Middle frontal gyrus (tissue), 1 donor: ENCODE measurements at regions not wholly inside any gene's neighbourhood (a gene's known extent, or its start where the extent isn't known, plus 50 kb on each side); places are given as distances from the start of the nearest gene placed in this dataset.

ENCODE experiments used
- DNase-seq: peaks from one replicate; pipeline ENCODE4 v3.0.0-alpha.2; 2015; ENCODE audit warnings: low spot score; ENCODE audit errors: extremely low spot score

DNA sequence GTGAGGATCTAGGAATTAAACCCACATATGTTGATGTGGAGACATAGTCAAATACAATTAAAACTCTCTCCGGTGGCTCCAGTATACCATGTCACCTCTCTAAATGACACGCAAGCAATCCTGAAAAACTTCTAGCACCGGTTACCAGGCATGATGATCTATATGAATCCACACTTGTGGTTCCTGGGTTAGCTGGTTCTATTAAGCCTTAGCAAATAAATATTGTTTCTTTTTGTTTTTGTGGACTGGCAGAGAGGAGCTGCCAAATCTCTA lies 104.8 kb downstream of the SEC61B start:
- no peak for DNase-seq

DNA sequence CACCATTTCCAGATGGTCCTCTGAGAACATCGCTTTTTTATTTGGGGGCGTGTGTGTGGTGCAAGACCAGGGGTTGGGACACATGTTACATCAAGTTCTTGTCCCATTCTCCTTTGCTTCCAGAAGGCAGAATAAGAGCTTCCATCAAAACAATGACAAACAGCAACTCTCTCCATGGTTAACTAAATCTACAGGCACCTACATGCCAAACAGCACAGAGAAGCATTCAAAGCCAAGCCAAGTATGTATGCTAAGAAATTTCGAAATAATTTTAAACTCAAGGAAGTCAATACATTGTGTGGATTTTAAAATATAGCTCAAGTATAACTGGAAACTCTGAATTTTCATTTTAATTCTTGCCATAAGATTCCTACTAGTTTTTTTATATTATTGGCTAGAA lies 105.6 kb downstream of the SEC61B start:
- DNase-seq, result no peak

DNA sequence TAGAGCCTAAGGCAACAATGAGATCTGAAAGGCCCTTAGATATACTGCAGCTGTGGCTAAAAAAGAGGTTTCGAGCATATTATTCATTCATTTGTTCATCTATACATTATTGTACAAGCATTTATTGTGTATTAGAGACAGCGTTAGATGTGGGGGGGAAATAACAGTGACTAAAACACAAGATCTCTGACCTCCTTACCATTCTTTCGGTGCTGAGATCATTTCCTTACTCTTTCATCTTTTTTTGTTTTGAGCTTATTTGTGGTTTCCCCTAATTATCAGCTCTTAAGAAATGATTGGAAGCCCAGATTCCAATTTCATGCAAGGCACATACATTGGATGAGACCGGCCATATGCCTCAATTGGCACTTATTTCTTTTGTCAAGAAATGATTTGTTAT lies 113.2 kb downstream of the SEC61B start:
- DNase-seq, result no peak

DNA sequence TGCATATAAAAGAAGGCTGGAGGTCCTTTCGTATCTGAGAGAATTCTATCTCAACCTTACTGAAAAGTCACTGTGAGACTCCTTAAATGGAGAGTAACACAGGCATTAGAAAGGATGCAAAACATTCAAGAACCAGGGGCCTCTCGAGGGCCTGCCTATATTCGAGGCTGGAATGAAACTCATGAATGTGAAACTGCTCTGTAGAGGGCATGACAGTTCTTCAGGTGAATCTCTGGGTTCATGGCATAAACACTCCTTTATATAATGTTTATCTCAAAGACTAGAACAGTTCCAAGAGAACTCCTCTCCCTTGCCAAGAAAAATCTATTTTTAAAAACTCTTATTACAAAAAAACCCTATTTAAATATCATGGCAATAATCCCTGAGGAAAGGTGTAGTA lies 113.9 kb downstream of the SEC61B start:
- no peak for DNase-seq

DNA sequence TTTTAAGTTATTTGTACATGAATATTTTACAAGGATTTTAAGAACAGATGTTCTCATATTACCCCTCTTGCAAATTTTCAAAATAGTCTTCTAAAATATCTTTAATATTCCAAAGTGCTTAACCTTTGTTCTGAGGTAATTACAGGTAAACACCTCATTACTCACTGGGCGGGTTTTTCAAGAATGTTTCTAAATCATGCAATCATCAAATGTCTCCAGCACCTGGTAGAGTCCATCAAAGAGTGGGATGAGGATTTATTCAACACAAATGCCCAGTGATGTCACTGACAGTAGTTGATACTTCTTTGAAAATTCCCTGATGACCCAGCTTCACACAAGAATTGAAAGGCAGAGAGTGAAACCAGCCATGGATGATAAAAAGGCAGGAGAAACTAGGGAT lies 114.4 kb downstream of the SEC61B start:
- no peak for DNase-seq

DNA sequence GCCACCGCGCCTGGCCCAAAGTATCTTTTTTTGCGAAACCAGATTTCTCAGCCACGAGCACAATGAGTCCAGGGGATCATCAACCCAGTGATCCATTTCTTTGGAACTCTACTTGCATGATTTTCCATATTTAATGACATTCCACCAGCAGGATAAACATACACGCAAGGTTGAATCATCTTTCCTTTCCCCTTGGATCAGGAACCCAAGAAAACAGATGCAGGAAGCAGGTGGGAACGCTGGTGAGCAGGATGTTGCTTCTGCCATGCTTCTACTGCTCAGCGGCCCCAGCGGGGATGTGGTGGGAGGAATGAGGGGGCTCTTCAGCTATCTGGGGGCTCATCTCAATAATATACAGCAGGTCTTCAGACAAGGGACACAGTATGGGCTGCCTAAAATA lies 118.2 kb downstream of the SEC61B start:
- no peak for DNase-seq

DNA sequence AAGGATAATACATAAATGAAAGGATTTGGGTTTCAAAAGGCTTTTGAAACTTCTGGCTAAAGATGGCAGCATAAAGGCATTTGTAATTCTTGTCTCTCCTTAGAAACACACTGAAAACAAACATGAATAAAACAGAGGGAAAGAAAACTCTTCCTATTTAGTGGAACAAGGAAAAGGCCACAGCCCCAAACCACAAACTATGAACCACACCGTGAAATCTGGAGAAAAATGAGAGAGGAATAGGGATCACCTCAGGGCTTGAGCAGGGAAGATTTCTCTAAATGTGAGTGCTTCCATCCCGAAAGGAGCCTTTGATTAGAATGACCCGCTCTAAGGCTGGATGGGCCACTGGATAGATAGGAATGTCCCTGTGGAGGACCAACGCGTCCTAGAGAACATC lies 119.6 kb downstream of the SEC61B start:
- DNase-seq, result no peak

DNA sequence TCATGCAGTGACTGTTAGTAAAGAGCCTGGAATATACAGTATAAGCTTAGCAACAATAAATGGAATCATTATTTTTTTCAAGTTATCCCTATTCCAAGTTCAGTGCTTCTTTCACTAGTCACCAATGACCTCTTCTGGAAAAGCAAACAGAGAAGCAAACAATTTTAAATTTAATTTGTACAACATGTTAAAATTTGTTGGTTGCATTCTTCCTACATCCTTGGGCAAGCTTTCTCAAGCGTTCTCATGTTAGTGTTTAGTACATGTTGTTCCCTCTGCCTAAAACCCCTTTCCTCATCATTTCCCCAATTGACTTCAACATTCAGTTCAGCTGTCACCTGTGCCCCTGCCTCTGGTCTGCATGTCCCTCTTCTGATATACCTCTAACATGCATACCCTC lies 123.4 kb downstream of the SEC61B start:
- no peak for DNase-seq

DNA sequence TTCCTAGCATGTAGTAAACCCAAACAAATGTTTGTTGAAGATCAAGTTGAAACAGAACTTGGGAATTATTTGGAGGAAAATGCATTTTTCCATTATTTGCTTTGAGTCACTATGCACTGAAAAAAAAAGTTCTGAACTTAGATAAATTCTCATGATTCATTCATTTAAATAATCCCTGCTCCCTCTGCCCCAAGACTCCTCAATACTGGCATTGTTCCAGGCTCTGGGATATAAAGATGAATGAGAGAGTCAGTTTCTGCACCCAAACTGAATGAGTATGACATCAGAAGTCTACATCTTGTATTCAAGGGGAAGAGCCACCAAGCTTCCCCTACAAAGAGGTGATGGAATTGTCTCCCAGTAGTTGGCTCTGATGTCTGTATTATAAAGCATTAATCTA lies 123.9 kb downstream of the SEC61B start:
- DNase-seq, result no peak

DNA sequence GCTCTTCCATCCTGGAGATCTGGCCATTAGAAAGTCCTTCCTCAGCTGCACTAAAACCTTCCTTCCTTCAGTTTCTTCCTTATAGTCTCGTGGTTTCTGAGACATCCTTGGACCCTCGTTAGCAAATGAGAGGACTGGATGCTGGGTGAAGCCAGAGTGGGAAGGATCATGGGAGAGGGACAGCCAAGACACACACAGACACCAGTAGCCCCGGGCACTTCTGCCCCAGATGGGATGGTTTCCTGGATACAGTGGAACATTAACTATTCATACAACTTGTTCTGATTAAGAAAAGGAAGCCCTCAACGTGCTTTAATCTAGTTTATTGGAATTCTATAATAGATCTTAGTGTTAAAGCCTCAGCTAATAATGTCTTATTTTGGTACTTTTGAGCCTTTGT lies 125.5 kb downstream of the SEC61B start:
- DNase-seq, result no peak

DNA sequence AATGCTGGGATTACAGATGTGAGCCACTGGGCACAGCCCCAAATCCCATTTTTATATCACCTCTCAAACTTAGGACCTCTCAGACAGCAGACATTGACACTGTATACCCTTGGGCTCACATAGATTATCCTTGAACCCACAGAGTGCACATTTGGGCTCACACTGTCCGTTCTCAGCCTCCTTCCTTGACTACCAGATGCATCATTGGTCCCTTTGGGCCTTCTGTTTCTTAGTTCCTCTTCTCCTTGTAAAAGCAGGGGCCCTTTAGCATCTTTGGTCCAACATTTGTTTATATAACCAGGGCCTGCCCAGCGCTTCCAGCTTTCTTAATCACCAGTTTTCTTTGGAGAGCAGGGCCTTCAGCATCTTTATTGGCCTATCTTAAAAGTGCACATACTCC lies 126.2 kb downstream of the SEC61B start:
- no peak for DNase-seq

DNA sequence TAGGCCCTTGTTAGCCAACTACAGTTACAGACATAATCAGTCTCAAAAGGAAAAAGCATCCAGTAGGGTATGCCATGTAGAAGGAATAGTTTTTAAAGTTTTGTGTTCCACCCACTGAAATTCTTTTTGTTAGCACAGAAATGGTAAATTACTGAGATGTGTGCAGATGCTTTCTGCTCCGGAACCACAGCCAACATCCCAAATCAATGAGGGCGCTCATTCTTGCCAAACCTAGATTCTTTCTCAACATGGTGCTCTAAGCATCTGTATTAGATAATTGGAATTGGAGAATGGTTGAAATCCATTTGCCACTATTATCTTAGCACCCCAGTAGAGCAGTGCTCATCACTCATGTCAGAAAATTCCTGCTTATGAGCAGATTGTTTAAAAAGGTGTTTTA lies 127.8 kb downstream of the SEC61B start:
- no peak for DNase-seq

DNA sequence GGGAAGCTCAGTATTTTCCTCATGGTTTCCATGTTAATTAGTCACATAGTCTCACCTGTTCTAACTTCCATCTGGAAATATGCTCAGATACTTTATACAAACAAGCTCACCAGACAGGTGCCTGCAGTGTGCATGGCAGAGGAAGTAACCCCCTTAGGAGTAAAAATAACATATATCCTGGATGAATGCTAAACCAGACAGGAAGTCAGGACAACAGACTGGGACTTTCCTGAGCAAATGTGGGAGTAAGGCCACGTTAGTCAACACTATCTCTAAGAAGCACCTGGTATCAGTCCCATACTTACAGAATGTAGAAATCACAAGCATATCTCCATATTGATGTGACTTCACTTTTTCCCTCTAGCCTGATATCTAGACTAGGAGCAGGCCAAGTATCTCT lies 128.4 kb downstream of the SEC61B start:
- no peak for DNase-seq

DNA sequence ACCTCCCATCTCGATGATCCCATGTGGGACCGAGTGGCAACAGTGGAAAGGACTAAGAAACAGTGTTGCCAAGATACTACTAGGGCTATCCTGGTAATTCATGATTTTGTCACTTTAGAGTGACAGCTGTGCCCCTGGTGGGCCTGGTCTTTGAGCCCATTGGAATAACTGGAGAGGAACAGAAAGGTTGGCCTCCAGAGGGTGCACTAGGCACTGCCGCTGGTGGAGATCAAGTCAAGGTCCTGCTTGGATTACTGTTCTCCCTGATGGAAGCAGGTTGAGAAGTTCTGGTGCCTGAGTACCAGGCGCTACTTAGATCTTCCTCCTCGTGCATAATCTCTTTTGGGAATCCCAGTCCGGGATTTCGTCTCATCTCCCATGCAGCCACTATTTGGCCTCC lies 129.6 kb downstream of the SEC61B start:
- no peak for DNase-seq

DNA sequence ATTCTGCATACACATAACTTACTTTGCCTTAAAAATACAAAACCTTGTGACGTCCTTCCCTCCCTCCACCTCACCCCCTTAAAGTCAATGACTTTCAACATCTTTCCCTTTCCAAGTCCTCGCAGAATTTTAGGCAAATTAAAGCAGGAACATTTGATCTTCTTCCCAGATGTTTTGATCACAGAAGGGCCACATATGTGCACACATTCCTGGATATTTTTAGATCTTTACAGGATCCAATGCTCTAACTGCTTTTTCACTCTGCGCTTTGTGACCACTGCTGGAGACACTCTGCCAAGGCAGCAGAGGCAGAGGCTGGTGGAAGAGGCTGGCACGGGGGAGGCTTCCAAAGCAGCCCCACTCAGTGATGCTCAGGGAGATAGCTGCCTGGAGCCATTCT lies 130.7 kb downstream of the SEC61B start:
- no peak for DNase-seq

DNA sequence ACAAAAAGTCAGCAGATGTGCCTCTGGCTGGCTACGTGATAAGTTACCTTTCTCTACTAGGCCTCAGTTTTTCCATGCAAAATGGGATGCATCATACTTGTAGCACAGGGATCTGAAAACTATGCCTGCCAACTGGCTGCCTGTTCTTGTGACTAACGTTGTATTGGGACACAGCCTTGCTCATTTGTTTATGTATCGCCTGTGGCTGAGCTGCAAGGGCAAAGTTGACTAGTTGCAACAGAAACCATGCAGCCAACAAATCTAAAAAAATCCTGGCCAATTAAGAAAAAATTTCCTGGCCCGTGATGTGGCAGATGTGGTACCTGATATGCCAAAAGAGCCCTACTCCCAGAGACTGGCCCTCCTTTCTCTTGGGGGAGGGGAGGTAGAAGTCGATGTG lies 131.3 kb downstream of the SEC61B start:
- DNase-seq, result no peak

DNA sequence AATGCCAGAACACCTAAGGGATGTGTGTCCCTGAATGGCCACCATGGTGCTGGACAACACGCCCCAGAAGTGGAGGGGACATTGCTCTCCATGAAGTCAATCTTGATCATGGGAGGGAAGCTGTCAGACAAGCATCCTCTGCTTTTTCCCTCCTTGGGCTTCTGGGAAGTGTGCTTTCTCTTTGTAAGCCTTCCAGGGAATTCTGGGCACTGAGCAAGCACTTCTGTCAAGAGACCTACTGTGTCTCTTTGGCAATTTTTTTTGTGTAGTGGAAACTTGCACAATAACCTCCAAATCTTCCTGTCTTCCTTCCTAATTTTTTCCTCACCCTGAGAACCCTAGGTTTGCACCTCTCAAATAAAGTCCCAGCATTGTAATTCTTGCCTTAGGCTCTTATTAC lies 132.0 kb downstream of the SEC61B start:
- no peak for DNase-seq

DNA sequence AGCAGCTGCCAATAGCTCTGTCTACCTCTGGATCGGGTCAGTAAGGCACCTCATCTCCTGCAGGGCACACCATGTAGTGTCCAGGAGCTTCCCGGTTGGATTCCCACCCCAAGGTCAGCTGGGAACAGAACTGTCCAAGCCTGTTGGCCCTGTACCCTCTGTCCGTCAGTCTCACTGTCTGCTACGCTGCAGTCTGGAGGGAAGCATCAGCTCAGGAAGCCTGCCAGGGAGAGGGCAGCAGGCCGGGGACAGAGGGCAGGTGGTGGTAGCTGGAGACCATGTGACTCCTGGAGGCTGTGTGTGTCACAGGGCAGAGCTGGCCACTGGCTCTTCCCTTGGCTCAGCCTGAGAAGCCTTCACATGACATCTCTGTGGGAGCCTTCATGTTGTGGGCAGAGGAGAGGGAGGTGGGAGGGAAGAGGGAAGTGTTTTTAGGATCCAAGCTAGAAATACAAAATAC lies 134.5 kb downstream of the SEC61B start:
- no peak for DNase-seq

DNA sequence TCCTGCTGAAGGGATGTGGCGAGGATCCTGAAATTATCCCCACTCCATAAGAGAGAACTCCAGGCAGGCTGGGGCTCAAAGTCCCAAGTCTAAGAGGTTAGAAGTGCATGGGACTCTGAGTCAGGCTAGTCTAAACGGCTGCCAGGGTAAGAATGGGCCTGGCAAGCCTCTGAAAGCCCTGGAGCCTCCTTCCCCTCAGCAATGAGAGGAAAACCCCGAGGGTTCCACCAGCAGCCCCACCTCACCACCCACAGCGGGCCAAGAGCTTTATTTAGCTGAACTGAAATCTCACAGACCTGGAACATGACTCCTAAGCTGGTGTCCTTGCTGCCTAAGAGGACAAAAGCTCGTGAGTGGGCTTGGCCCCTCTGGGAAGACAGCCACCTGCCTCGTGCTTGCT lies 135.5 kb downstream of the SEC61B start:
- DNase-seq, result no peak

DNA sequence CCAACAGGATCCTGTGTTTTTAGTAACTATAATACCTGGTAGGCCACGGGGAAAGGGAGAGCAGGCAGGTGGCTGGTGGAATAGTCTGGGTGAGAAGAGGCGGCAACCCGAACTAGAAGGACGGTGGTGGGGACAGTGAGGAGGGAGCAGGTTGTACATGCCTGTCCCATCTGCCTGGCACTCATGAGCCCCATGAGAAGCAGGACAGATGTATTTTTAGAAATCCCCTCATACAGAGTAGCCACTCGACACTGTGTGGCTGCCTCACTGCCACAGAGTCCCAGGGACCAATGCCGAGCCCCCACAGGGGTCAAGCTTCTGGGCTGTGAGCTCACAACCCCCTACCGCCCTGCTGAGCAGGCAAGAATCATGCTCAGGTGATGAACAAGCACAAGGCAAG lies 136.6 kb downstream of the SEC61B start:
- DNase-seq, result no peak

DNA sequence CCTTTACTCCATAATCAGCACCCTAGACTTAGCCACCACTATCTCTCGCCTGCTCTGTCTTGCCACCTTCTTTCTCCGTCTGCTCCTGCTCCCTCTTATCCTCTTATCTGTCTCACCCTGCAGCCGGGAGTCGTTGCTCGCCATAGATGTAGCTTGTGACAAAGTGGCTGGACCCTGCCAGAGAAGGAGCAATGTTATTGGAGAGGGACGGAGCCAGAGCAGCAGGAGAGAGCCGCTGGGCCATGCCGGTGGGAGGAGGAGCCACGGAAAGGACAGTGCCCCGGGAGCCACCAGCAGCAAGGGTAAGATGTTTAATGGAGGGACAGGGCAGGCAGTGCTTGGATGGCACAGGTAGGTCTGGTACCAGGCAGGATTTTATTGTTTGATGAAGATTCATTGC lies 137.3 kb downstream of the SEC61B start:
- no peak for DNase-seq

DNA sequence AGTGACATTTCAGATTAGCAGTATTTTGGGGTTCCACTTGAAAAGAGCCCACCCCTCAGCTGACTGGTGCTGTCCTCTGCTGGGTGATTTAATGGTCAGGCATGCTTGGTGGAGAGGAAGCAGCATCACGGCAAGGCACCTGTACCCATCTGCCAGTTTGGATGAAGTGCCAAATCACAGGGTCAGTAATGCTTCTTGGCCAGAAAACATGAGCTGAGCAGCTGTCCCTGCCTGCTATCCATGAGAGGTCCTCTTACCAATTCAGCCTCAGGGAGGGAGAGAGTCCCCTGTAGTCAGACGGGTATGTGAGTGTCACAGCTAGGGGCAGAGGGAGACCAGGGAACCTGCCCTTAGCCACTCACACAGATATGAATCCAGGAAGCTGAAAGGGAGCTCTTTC lies 137.9 kb downstream of the SEC61B start:
- no peak for DNase-seq

DNA sequence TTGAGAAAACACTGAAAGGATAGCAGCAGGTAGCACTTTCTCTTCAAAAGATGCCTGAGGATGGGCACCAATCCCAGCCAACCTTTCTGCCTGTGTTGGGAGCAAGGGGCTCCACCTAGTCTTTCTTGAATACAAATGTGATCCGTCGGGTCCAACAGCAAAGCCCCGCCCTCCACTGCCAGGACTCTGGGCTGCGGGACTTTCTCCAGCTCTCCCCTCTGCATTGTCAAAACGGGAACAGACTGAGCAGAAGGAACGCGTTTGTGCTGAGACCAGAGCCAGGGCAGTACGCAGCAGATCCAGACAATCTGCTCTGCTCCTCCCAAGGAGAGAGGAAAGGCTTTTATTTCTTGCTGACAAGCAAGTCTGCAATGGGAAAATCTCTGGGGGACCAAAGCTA lies 139.7 kb downstream of the SEC61B start:
- DNase-seq, result no peak

DNA sequence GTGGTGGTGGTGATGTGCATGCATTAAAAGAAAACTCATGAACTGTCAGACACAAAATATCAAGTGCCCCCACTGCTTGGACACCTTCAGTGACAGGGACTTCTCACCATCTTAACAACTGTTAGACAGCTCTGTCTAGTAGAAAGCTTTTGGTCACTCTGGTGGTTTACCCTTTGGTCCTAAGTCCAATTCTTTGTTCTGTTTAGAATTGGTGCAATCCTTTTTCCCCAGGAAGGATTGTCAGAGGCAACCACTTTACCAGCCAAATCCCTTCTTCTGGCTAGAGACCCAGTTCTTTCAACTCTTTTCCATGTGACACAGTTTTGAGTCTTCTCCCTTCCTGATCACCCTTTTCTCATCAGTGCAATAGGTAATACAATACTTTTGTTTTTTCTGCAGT lies 140.2 kb downstream of the SEC61B start:
- no peak for DNase-seq

DNA sequence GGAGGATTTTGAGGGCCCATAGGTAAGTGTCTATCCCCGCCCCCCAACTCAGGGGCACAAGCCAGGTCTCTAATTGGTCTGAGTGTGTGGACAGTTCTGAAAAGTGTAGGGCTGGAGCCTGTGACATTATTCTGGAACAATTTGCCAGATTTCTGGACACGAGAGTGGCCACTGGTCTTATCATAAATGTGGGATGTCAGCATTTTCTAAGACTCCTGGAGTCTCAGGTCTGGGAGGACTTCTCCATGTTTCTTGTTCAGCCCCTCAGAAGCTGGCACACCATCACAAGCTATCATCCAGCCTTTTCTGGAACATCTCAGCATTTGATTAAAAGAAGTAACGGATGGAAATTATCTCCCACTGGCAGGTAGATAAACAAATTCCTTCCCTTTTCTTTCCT lies 141.4 kb downstream of the SEC61B start:
- no peak for DNase-seq
